H9 (cell line): ENCODE measurements at regions not wholly inside any gene's neighbourhood (a gene's known extent, or its start where the extent isn't known, plus 50 kb on each side); places are given as distances from the start of the nearest gene placed in this dataset.

Experiments
- DNase-seq: peaks from one replicate; pipeline ENCODE4 v3.0.0-alpha.2; 2017
- H2AFZ ChIP-seq: one replicate; pipeline ENCODE4 v1.6.1; 2013; ENCODE audit warnings: mild to moderate bottlenecking, low read length, control low read depth, moderate library complexity
- H2AK5ac ChIP-seq: 2 replicates; pipeline ENCODE4 v1.6.1; 2013; ENCODE audit warnings: low read length, control low read depth, mixed read lengths; ENCODE audit not compliant: insufficient read length
- H2BK120ac ChIP-seq: one replicate; pipeline ENCODE4 v1.6.1; 2013; ENCODE audit warnings: low read depth, mild to moderate bottlenecking, low read length, control low read depth, inconsistent platforms; ENCODE audit not compliant: poor library complexity, severe bottlenecking
- H2BK12ac ChIP-seq: 2 replicates; pipeline ENCODE4 v1.6.1; 2013; ENCODE audit warnings: low read length, control low read depth, mixed read lengths, low read depth; ENCODE audit not compliant: insufficient read length
- H2BK15ac ChIP-seq: 2 replicates; pipeline ENCODE4 v1.6.1; 2013; ENCODE audit warnings: low read depth, low read length, control low read depth
- H2BK20ac ChIP-seq: one replicate; pipeline ENCODE4 v1.6.1; 2013; ENCODE audit warnings: low read depth, mild to moderate bottlenecking, low read length, control low read depth, inconsistent platforms; ENCODE audit not compliant: poor library complexity, severe bottlenecking
- H2BK5ac ChIP-seq: 2 replicates; pipeline ENCODE4 v1.6.1; 2013; ENCODE audit warnings: low read length, control low read depth, mixed read lengths; ENCODE audit not compliant: insufficient read length
- H3K14ac ChIP-seq: 2 replicates; pipeline ENCODE4 v1.6.1; 2013; ENCODE audit warnings: low read length, control low read depth; ENCODE audit not compliant: insufficient read depth
- H3K18ac ChIP-seq: 2 replicates; pipeline ENCODE4 v1.6.1; 2013; ENCODE audit warnings: low read depth, mild to moderate bottlenecking, mixed read lengths, low read length, control low read depth; ENCODE audit not compliant: insufficient read length
- H3K23ac ChIP-seq: 2 replicates; pipeline ENCODE4 v1.6.1; 2013; ENCODE audit warnings: low read length, control low read depth, mixed read lengths, low read depth; ENCODE audit not compliant: insufficient read length
- H3K23me2 ChIP-seq: 2 replicates; pipeline ENCODE4 v1.6.1; 2013; ENCODE audit warnings: low read depth, mild to moderate bottlenecking, mixed read lengths, low read length, control low read depth; ENCODE audit not compliant: insufficient read length, poor library complexity, severe bottlenecking
- H3K27ac ChIP-seq: 2 replicates; pipeline ENCODE4 v1.5.1; 2013; ENCODE audit warnings: low read length, control low read depth, mixed read lengths, low read depth; ENCODE audit not compliant: insufficient read length
- H3K27me3 ChIP-seq: 2 replicates; pipeline ENCODE4 v1.6.1; 2013; ENCODE audit warnings: low read length, control low read depth, inconsistent platforms; ENCODE audit not compliant: insufficient read depth
- H3K4ac ChIP-seq: 2 replicates; pipeline ENCODE4 v1.6.1; 2013; ENCODE audit warnings: low read depth, mild to moderate bottlenecking, control low read depth, inconsistent platforms, low read length, moderate library complexity
- H3K4me1 ChIP-seq: 2 replicates; pipeline ENCODE4 v1.6.1; 2013; ENCODE audit warnings: low read length, control low read depth, inconsistent platforms; ENCODE audit not compliant: insufficient read depth
- H3K4me2 ChIP-seq: 2 replicates; pipeline ENCODE4 v1.6.1; 2013; ENCODE audit warnings: low read length, control low read depth, mixed read lengths; ENCODE audit not compliant: insufficient read length, insufficient read depth
- H3K56ac ChIP-seq: 2 replicates; pipeline ENCODE4 v1.6.1; 2013; ENCODE audit warnings: low read depth, mild to moderate bottlenecking, mixed read lengths, low read length, control low read depth; ENCODE audit not compliant: insufficient read length
- H3K79me1 ChIP-seq: 2 replicates; pipeline ENCODE4 v1.6.1; 2013; ENCODE audit warnings: low read depth, mild to moderate bottlenecking, moderate library complexity, low read length, control low read depth, inconsistent platforms; ENCODE audit not compliant: insufficient read depth, poor library complexity, severe bottlenecking
- H3K79me2 ChIP-seq: 2 replicates; pipeline ENCODE4 v1.6.1; 2013; ENCODE audit warnings: low read length, control low read depth, inconsistent platforms; ENCODE audit not compliant: insufficient read depth
- H3K9ac ChIP-seq: 2 replicates; pipeline ENCODE4 v1.6.1; 2013; ENCODE audit warnings: low read length, control low read depth, mixed read lengths; ENCODE audit not compliant: insufficient read length; ENCODE audit errors: extremely low read depth
- H3K9me3 ChIP-seq: one replicate; pipeline ENCODE4 v1.6.1; 2013; ENCODE audit warnings: low read depth, low read length, inconsistent platforms; ENCODE audit not compliant: control insufficient read depth
- H3T11ph ChIP-seq: one replicate; pipeline ENCODE4 v1.6.1; 2013; ENCODE audit warnings: mild to moderate bottlenecking, low read length, control low read depth, inconsistent platforms
- H4K20me1 ChIP-seq: one replicate; pipeline ENCODE4 v1.6.1; 2013; ENCODE audit not compliant: control insufficient read depth, insufficient read length, insufficient read depth
- H4K5ac ChIP-seq: 2 replicates; pipeline ENCODE4 v1.6.1; 2013; ENCODE audit warnings: low read depth, mild to moderate bottlenecking, mixed read lengths, low read length, control low read depth; ENCODE audit not compliant: insufficient read length
- H4K8ac ChIP-seq: replicated peaks from 2 replicates; pipeline ENCODE4 v1.6.1; 2013; ENCODE audit warnings: low read length, control low read depth, mixed read lengths, low read depth; ENCODE audit not compliant: insufficient read length
- H4K91ac ChIP-seq: 2 replicates; pipeline ENCODE4 v1.6.1; 2013; ENCODE audit warnings: low read depth, mild to moderate bottlenecking, moderate library complexity, mixed read lengths, low read length, control low read depth; ENCODE audit not compliant: insufficient read length
- H3K27ac Mint-ChIP-seq, 3 experiments: 2 replicates in 2 of 3; 3 replicates in 1 of 3; pipeline ENCODE4 v1.8.0; 2020 to 2021; ENCODE audit warnings: mixed read lengths in 3 of 3, mild to moderate bottlenecking in 1 of 3, moderate library complexity in 1 of 3
- H3K27me3 Mint-ChIP-seq: 2 replicates; pipeline ENCODE4 v1.8.0; 2021; ENCODE audit warnings: low read depth, mild to moderate bottlenecking, moderate library complexity, mixed read lengths
- H3K36me3 Mint-ChIP-seq, 3 experiments: 2 replicates in 2 of 3; 3 replicates in 1 of 3; pipeline ENCODE4 v1.8.0; 2020 to 2021; ENCODE audit warnings: low read depth in 3 of 3, mixed read lengths in 3 of 3; ENCODE audit not compliant: insufficient read depth in 1 of 3
- H3K4me1 Mint-ChIP-seq, 2 experiments: 2 replicates each; pipeline ENCODE4 v1.8.0; 2020; ENCODE audit warnings: mixed read lengths in 2 of 2
- H3K4me3 Mint-ChIP-seq, 2 experiments: 2 replicates in 1 of 2; 3 replicates in 1 of 2; pipeline ENCODE4 v1.8.0; 2020 to 2021; ENCODE audit warnings: mild to moderate bottlenecking in 2 of 2, mixed read lengths in 2 of 2, moderate library complexity in 1 of 2
- H3K9me3 Mint-ChIP-seq, 2 experiments: 2 replicates in 1 of 2; 3 replicates in 1 of 2; pipeline ENCODE4 v1.8.0; 2020; ENCODE audit warnings: mild to moderate bottlenecking in 2 of 2, mixed read lengths in 2 of 2, moderate library complexity in 1 of 2
- CTCF ChIP-seq: fragments of 200-600 bp; sonication (generic); conservative IDR thresholded peaks from 3 replicates; pipeline ENCODE4 v1.8.0; 2021; ENCODE audit warnings: antibody characterized with exemption, mild to moderate bottlenecking
- WGBS: extraction: QIAGEN DNeasy Blood & Tissue Kit; methylation state at CpG from one replicate; pipeline ENCODE4 v1.1.7; 2013; ENCODE audit warnings: missing lambda C conversion rate, low lambda C conversion rate, mixed read lengths; ENCODE audit not compliant: insufficient read length; ENCODE audit errors: extremely low coverage; 5-methylcytosine and 5-hydroxymethylcytosine counted together

GRCh38 chr7:91326516-91327199 is 62.4 kb downstream of the FZD1 start:
- no peaks in the 10 kb centered on the region for H3K79me2 ChIP-seq
- H4K91ac ChIP-seq: no peak overlapping the region
- no peaks in the 10 kb centered on the region for H3K36me3 Mint-ChIP-seq
- no peak overlapping the region for H2BK5ac ChIP-seq
- H3K27me3 ChIP-seq: no peaks in the 10 kb centered on the region
- H3K23ac ChIP-seq: no peak overlapping the region
- H3K9ac ChIP-seq: no peak overlapping the region
- H3K27ac Mint-ChIP-seq: no peak overlapping the region
- no peaks in the 10 kb centered on the region for H3K79me1 ChIP-seq
- H4K5ac ChIP-seq: no peak overlapping the region
- peaks cover 11 to 15% of the 10 kb centered on the region in 2 experiments for H3K4me1 Mint-ChIP-seq
- no peak overlapping the region for H3K18ac ChIP-seq
- no peaks in the 10 kb centered on the region for H3K9me3 ChIP-seq
- H3K4ac ChIP-seq: no peak overlapping the region
- H3K4me1 ChIP-seq: peaks cover 2% of the 10 kb centered on the region; the same call in 1 of the 2 replicates
- H3T11ph ChIP-seq: no peak overlapping the region
- H3K9me3 Mint-ChIP-seq: no peaks in the 10 kb centered on the region; a peak in 1 of 5 replicates
- H4K20me1 ChIP-seq: no peaks in the 10 kb centered on the region
- H4K8ac ChIP-seq: no peak overlapping the region
- peaks cover 4% of the 10 kb centered on the region for H3K27me3 Mint-ChIP-seq
- H3K56ac ChIP-seq: no peak overlapping the region
- no peak overlapping the region for H2BK15ac ChIP-seq
- H3K4me2 ChIP-seq: no peak overlapping the region
- no CpG with 5 or more reads among the region's 8 CpGs for WGBS
- H3K4me3 Mint-ChIP-seq: no peak overlapping the region
- H2BK20ac ChIP-seq: no peak overlapping the region
- H2AFZ ChIP-seq: no peak overlapping the region
- no peak overlapping the region for H3K14ac ChIP-seq
- no peak overlapping the region for H2AK5ac ChIP-seq
- no peak overlapping the region for H3K27ac ChIP-seq
- TF ChIP-seq CTCF: no peak
- no peak overlapping the region for H2BK120ac ChIP-seq
- H2BK12ac ChIP-seq: no peak overlapping the region
- DNase-seq: no peak
- H3K23me2 ChIP-seq: no peaks in the 10 kb centered on the region
